GM18498 (cell line): ENCODE measurements at regions not wholly inside any gene's neighbourhood (a gene's known extent, or its start where the extent isn't known, plus 50 kb on each side); places are given as distances from the start of the nearest gene placed in this dataset.
"Not testable (repeated sequence)": the region's sequence is repeated elsewhere in the genome, so short reads cannot be mapped to it uniquely, and the experiment has no call there.

ENCODE experiments used
- ATAC-seq: cut with Tn5 transposase; IDR thresholded peaks from one replicate; pipeline ENCODE4 v1.9.1; 2021; ENCODE audit warnings: mild to moderate bottlenecking, moderate library complexity; ENCODE audit not compliant: unreplicated experiment

GRCh38 chr4:115678425-115678941, 565.1 kb upstream of the NDST4 start:
- no peak for ATAC-seq

DNA sequence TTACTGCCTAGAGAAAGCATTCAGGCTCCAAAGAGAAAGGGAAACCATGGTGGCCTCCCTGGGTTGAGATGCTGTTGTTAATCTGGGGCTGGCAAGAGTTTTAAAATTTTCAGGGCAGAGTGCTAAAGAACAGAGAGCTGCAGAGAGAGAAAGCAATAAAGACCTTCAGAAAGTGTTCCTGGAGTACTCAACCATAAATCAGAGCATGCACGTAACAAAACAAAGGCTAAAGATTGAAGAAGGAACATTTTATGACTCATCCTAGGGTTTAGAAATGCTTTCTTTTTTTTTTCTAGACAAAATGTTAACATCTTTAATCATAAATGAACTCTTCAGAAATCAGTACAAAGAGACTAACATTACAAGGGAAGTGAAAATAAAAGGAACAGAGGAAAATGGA, 562.3 kb upstream of the NDST4 start:
- no peak for ATAC-seq

GRCh38 chr4:115674485-115674884, 561.1 kb upstream of the NDST4 start:
- no peak for ATAC-seq

- ATAC-seq: no peak
These were observed 558.2 kb upstream of the NDST4 start for GRCh38 chr4:115671581-115671980.

DNA sequence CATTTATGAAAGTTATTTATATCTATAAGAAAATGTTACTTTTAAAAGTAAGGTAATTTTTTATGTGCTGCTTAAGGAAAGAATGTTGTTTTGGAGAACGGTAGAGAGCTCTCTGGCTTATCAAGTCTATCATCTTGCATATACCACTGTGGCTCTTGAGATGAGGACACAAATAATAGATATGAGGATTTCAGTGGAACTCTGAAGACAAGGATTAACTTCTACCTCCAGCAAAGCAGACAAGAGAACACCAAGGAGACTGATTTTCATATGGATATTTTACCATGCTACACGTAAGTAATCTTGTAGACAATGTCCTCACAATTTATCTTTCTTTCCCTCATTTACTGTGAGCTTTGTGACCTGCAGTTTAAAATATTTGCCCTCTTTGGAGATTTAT, 557.5 kb upstream of the NDST4 start:
- no peak for ATAC-seq

DNA sequence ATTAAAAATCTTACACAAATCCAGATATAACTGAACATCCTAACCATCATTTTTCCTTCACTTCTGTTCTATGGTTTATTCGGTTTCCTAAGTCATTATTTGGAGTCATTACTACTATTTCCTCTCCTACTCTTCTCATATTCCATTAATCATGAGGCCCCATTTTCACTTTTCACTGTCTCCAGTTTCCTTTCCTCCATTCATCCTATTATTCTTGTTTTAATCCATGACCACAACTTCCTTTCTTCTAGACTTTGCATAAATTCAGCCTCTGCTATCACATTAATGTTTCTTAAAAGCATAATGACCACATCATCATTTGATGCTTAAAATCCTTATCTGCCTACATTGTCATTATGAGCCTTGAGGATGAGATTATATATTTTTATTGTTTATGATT, 555.0 kb upstream of the NDST4 start:
- ATAC-seq: no peak

DNA sequence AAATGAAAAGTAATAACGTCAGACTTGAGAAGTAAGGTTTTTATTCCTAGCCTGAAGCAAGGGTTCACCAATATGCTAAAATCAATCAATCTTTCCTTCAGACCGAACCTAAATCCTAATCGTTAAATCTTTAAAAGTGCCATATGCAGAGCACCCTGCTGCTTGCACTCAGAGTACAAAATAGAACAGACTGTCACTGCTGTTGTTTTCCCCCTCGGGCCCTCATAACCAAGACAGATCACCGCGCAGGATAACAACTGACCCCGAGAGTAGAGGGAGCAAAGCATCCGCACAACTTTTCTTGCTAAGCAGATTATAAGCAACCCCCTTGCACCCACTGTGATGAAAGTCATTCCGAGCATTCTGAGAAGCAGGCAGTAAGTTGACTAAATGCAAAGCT, 550.9 kb upstream of the NDST4 start:
- ATAC-seq: no peak

GRCh38 chr4:115660465-115660864, 547.0 kb upstream of the NDST4 start:
- ATAC-seq: no peak

GRCh38 chr4:115657991-115658650, 544.7 kb upstream of the NDST4 start:
- no peak for ATAC-seq

- ATAC-seq: no peak
These were observed 542.2 kb upstream of the NDST4 start for GRCh38 chr4:115655626-115656025.

DNA sequence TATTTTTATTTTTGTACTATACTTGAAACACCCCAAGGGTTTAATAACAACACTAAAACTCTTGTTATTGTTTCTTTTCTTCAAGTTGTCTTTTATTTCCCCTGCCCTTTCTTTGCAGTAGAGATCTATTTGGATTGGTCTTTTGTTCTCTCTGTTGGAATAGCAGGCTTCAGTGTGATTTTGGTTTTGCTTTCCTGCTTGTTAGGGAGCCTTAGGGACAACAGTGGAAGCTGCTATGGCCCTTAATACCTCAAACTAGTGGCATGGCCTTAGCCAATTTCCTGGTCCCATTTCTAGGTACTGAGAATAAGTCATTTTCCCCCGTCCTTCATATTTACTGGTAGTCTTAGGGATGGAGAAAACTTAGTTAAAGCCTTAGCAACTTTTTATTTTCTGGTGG, 535.4 kb upstream of the NDST4 start:
- no peak for ATAC-seq

- no peak for ATAC-seq
These were observed 515.9 kb upstream of the NDST4 start for GRCh38 chr4:115629270-115629669.

DNA sequence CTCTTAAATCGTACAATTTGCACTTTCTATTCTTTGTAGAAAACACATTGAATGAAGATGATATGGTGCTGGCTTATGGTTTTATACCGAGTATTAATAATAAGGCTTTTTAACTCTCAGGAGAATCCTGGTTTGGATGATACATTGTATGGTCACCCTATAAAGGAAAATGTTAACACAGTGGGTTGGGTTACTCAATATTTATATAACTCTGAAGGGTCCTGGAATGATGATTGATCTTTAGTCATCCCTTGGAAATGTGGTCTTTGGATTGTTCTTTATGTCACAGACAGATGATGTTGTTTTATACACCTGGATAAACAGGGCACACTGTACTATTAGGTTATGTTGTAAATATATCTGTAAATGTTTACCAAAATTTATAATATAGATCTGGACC, 496.2 kb upstream of the NDST4 start:
- ATAC-seq: no peak

DNA sequence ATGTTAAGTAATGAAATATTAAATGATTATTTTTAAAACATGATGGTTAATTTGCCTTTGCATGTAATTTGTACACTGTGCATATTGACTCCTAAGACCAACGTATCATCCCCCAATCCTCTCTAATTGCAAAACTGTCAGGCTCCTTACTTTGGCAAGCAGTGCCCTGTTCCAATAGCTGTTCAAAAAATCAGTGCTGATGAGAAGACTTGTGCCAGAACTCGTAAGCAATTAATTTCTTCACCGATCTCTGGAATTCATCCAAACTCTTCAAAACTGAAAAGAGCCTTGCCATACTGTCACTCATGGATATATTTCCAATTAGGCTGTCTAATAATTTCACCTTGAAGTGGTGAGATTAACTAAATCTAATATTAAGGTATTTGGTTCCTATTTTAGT, 493.9 kb upstream of the NDST4 start:
- no peak for ATAC-seq

GRCh38 chr4:115596265-115597001, 483.0 kb upstream of the NDST4 start:
- ATAC-seq: no peak

- no peak for ATAC-seq
These were observed 467.5 kb upstream of the NDST4 start for GRCh38 chr4:115580901-115581300.

DNA sequence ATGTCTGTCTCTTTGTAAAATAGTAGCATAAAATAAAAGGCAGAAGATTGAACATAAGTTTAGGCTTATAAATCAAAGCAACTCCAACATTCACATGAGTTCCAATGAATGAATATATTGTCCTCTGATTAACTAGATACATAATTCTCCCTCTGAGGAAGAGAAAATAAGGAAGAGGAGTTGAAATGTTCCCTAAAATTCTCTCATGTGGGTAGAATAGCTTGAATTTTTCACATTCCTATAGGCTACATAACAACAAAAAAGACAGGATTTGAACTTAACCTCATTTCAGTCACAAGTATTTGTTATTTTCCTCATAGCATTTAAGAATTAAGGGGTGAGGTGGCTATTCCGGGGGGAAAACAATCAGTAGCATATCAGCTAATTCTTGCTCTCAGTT, 462.4 kb upstream of the NDST4 start:
- no peak for ATAC-seq

GRCh38 chr4:115562506-115562905, 449.1 kb upstream of the NDST4 start:
- ATAC-seq: no peak

GRCh38 chr4:115548123-115548522, 434.7 kb upstream of the NDST4 start:
- no peak for ATAC-seq

DNA sequence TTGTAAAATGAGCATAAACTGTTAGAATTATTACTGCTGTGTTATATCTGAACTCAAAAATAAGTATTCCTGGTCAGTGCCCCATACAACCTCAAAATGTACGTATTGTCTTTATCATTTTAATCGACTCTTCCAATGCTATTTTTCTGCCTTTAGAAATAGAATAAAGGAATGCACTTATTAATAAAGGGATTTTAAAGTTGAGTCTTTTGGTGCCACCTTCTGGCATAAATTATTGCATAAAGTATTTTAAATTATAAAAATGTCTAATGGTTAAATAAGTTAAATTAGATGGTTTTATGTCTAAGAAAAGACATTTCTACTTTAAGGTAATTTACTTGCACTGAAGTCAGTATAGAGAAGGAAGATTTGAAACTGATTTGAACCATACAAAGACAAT, 424.0 kb upstream of the NDST4 start:
- ATAC-seq: no peak

DNA sequence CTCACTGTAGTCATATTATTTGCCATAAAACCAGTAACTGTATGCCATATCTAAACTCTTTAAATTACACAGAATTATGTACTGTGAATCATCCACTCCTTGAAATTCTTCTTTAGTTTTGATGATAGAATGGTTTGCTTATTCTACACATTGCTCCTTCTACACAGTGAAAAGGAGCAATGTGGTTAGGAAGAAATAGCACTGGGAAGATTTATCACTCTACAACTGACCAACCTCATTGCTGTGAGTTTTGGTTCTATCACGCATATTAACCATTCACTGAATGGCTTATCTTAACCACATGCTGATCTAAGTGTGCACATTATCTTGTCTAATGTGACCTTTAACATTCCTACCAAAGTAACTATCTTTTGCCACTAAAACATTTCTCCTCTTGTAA, 415.7 kb upstream of the NDST4 start:
- no peak for ATAC-seq

GRCh38 chr4:115519476-115519875, 406.1 kb upstream of the NDST4 start:
- ATAC-seq: not testable (repeated sequence)

DNA sequence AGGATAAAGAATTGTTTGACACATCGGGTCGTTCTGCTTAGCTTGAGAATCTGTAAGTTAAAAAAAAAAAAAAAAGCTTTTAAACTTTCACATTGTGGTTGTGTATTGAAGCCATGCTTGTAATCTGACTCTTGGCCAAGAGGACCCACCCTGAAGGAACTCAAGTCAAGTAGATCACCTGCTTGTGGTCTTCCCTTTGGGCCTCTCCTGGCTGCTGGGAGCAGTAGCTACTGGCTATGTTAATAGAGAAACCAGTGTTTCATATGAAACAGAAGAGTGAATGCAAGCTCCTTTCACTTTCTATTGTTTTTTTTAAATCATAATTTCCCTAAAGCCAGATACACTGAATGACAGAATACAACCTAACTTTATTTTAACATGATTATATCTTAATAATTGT, 402.4 kb upstream of the NDST4 start:
- ATAC-seq: peak; percentile 100
